ENCODE measurements at regions not wholly inside any gene's neighbourhood (a gene's known extent, or its start where the extent isn't known, plus 50 kb on each side); places are given as distances from the start of the nearest gene placed in this dataset.

DNA sequence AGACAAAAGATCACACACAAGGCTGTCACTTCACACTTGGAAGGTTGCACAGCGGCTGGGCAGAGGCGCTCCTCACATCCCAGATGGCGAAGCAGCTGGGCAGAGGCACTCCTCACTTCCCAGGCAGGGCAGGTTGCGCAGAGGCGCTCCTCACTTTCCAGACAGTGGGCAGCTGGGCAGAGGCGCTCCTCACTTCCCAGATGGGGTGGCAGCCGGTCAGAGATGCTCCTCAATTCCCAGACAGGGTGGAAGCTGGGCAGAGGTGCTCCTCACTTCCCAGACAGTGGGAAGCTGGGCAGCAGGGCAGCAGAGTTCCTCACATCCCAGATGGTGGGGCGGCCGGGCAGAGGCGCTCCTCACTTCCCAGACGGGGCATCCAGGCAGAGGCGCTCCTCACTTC is 199.2 kb downstream of the RTL9 start (continued):
- no peak for TF ChIP-seq FOXA2 (IDR thresholded peaks at IDR 0.05)
- TF ChIP-seq JUND (IDR thresholded peaks at IDR 0.05), result no peak

GRCh38 chrX:110558406-110558805 is 199.8 kb downstream of the RTL9 start:
- Histone ChIP-seq H3K4me3 (ENCODE audit: low read depth in 1 of 3, low read length in 3 of 3) (no peak overlapping the region), H3K36me3 (ENCODE audit: control insufficient read depth in 4 of 4, insufficient read depth in 3 of 4, low read depth in 1 of 4, low read length in 3 of 4) (no peaks in the 10 kb centered on the region), H3K27ac (ENCODE audit: low read depth in 1 of 2, low read length in 2 of 2) (no peak overlapping the region), H3K9ac (ENCODE audit: low read depth in 1 of 2, low read length in 2 of 2) (no peak overlapping the region), H3K9me3 (ENCODE audit: control insufficient read depth in 4 of 4, low read length in 3 of 4) (peaks cover 0 to 2% (median 0%) of the 10 kb centered on the region in 4 donors), H3K4me1 (ENCODE audit: control insufficient read depth in 4 of 4, insufficient read depth in 4 of 4, low read length in 3 of 4) (no peaks in the 10 kb centered on the region), H3K27me3 (ENCODE audit: control insufficient read depth in 4 of 4, insufficient read depth in 4 of 4, low read length in 3 of 4) (no peaks in the 10 kb centered on the region)
- WGBS, result 81% methylated on average over 16 of the region's 16 CpGs
- no peak for DNase-seq (ENCODE audit: low spot score)
- TF ChIP-seq FOXA1 (IDR thresholded peaks at IDR 0.05) (no peak), ATF3 (IDR thresholded peaks at IDR 0.05) (no peak), FOXA2 (IDR thresholded peaks at IDR 0.05) (no peak), EGR1 (IDR thresholded peaks at IDR 0.05; ENCODE audit: low read depth in 2 of 2) (no peak), RAD21 (IDR thresholded peaks at IDR 0.05) (no peak), TAF1 (conservative IDR thresholded peaks at IDR 0.05) (no peak), YY1 (IDR thresholded peaks at IDR 0.05) (no peak)
- TF ChIP-seq, protein P1, sequence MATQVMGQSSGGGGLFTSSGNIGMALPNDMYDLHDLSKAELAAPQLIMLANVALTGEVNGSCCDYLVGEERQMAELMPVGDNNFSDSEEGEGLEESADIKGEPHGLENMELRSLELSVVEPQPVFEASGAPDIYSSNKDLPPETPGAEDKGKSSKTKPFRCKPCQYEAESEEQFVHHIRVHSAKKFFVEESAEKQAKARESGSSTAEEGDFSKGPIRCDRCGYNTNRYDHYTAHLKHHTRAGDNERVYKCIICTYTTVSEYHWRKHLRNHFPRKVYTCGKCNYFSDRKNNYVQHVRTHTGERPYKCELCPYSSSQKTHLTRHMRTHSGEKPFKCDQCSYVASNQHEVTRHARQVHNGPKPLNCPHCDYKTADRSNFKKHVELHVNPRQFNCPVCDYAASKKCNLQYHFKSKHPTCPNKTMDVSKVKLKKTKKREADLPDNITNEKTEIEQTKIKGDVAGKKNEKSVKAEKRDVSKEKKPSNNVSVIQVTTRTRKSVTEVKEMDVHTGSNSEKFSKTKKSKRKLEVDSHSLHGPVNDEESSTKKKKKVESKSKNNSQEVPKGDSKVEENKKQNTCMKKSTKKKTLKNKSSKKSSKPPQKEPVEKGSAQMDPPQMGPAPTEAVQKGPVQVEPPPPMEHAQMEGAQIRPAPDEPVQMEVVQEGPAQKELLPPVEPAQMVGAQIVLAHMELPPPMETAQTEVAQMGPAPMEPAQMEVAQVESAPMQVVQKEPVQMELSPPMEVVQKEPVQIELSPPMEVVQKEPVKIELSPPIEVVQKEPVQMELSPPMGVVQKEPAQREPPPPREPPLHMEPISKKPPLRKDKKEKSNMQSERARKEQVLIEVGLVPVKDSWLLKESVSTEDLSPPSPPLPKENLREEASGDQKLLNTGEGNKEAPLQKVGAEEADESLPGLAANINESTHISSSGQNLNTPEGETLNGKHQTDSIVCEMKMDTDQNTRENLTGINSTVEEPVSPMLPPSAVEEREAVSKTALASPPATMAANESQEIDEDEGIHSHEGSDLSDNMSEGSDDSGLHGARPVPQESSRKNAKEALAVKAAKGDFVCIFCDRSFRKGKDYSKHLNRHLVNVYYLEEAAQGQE (IDR thresholded peaks at IDR 0.05), result no peak

DNA sequence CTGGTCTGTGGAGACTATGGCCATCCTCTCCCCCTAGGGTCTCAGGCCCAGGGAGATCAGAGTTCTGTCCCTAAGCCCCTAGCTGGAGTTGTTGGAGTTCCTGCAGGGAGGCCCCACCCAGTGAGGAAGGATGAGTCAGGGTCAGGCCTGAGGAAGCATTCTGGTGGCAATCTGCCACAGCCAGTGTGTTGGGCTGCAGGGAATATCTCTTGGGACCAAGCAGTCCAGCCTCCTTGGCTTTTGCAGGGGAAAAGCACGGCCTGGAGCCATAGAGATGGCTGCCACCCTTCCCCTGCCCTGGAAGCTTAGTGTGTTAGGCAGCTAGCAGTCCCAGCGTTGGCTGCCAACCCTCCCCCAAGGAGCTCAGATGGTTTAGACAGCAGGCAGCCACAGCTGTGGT is 202.4 kb downstream of the RTL9 start:
- 81% methylated on average over 2 of the region's 2 CpGs for WGBS
- TF ChIP-seq YY1 (IDR thresholded peaks at IDR 0.05), result no peak
- TF ChIP-seq JUND (IDR thresholded peaks at IDR 0.05), result no peak
- no peak for TF ChIP-seq RXRA (IDR thresholded peaks at IDR 0.05)
- no peak for TF ChIP-seq FOXA2 (IDR thresholded peaks at IDR 0.05)
- TF ChIP-seq GABPA (IDR thresholded peaks at IDR 0.05 in 1 of 2, conservative IDR thresholded peaks at IDR 0.05 in 1 of 2), result no peak
- H3K36me3 ChIP-seq (ENCODE audit: control insufficient read depth in 4 of 4, insufficient read depth in 3 of 4, low read depth in 1 of 4, low read length in 3 of 4), result no peaks in the 10 kb centered on the region
- no peak overlapping the region for H3K9ac ChIP-seq (ENCODE audit: low read depth in 1 of 2, low read length in 2 of 2)
- no peak for DNase-seq (ENCODE audit: low spot score)
- no peaks in the 10 kb centered on the region for H3K4me1 ChIP-seq (ENCODE audit: control insufficient read depth in 4 of 4, insufficient read depth in 4 of 4, low read length in 3 of 4)
- H3K9me3 ChIP-seq (ENCODE audit: control insufficient read depth in 4 of 4, low read length in 3 of 4), result peaks cover 0 to 5% (median 1%) of the 10 kb centered on the region in 4 donors
- H3K27ac ChIP-seq (ENCODE audit: low read depth in 1 of 2, low read length in 2 of 2), result no peak overlapping the region
- H3K27me3 ChIP-seq (ENCODE audit: control insufficient read depth in 4 of 4, insufficient read depth in 4 of 4, low read length in 3 of 4), result no peaks in the 10 kb centered on the region
- H3K4me3 ChIP-seq (ENCODE audit: low read depth in 1 of 3, low read length in 3 of 3), result no peak overlapping the region

DNA sequence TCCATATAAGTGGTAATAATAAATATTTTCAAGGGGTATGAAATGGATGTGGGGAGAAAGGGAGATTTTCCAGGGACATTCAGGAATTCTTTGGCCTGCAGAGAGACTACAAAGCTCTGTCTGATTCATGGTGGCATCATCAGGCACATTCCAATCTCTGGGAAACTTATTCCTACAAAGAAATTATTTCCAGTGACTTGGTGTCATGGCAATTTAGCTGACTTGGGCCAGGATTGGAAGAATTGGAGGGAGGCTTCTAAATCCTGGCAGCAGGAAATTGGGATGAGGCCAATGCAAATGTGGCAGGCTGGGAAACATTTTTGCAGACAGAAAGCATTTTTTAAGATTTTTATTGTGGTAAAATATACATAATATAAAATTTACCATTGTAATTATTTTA is 204.6 kb downstream of the RTL9 start:
- Histone ChIP-seq H3K9me3 (ENCODE audit: control insufficient read depth in 4 of 4, low read length in 3 of 4) (peaks cover 0 to 4% (median 1%) of the 10 kb centered on the region in 4 donors), H3K4me3 (ENCODE audit: low read depth in 1 of 3, low read length in 3 of 3) (no peak overlapping the region), H3K27me3 (ENCODE audit: control insufficient read depth in 4 of 4, insufficient read depth in 4 of 4, low read length in 3 of 4) (no peaks in the 10 kb centered on the region), H3K4me1 (ENCODE audit: control insufficient read depth in 4 of 4, insufficient read depth in 4 of 4, low read length in 3 of 4) (no peaks in the 10 kb centered on the region), H3K9ac (ENCODE audit: low read depth in 1 of 2, low read length in 2 of 2) (no peak overlapping the region), H3K36me3 (ENCODE audit: control insufficient read depth in 4 of 4, insufficient read depth in 3 of 4, low read depth in 1 of 4, low read length in 3 of 4) (no peaks in the 10 kb centered on the region), H3K27ac (ENCODE audit: low read depth in 1 of 2, low read length in 2 of 2) (no peak overlapping the region)
- TF ChIP-seq RAD21 (IDR thresholded peaks at IDR 0.05) (no peak), HNF4G (IDR thresholded peaks at IDR 0.05) (no peak), TAF1 (conservative IDR thresholded peaks at IDR 0.05) (no peak), JUND (IDR thresholded peaks at IDR 0.05) (no peak), ATF3 (IDR thresholded peaks at IDR 0.05) (no peak), YY1 (IDR thresholded peaks at IDR 0.05) (no peak), RXRA (IDR thresholded peaks at IDR 0.05) (no peak), SP1 (IDR thresholded peaks at IDR 0.05) (no peak), EGR1 (IDR thresholded peaks at IDR 0.05; ENCODE audit: low read depth in 2 of 2) (no peak), CTCF (IDR thresholded peaks at IDR 0.05; ENCODE audit: low read depth, low read length, missing input control) (no peak), FOXA2 (IDR thresholded peaks at IDR 0.05) (no peak)
- TF ChIP-seq, protein P1 (IDR thresholded peaks at IDR 0.05), result no peak
- TF ChIP-seq, protein P2, sequence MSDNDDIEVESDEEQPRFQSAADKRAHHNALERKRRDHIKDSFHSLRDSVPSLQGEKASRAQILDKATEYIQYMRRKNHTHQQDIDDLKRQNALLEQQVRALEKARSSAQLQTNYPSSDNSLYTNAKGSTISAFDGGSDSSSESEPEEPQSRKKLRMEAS (IDR thresholded peaks at IDR 0.05), result no peak
- no peak for DNase-seq (ENCODE audit: low spot score)
